Esophagus squamous epithelium (tissue), 4 donors: ENCODE measurements at regions not wholly inside any gene's neighbourhood (a gene's known extent, or its start where the extent isn't known, plus 50 kb on each side); places are given as distances from the start of the nearest gene placed in this dataset.

Experiments
- POLR2A ChIP-seq, 4 donors: fragments of 450-650 bp; IDR thresholded peaks; one replicate each; pipeline ENCODE4 v1.6.1; 2017; ENCODE audit warnings: antibody characterized with exemption in 4 of 4, mild to moderate bottlenecking in 4 of 4, moderate library complexity in 3 of 4
- TF ChIP-seq, protein P1 (sequence below), 6 experiments: fragments of 450-650 bp in 4 of 6; fragments of 200-600 bp in 2 of 6; sonication (generic) in 2 of 6; IDR thresholded peaks; one replicate each; pipeline ENCODE4 v1.5.1; 2016 to 2019; ENCODE audit warnings: antibody characterized with exemption in 6 of 6, mild to moderate bottlenecking in 4 of 6, moderate library complexity in 4 of 6

GRCh38 chr15:38029736-38030135, 95.3 kb downstream of the TMCO5A start:
- no peak for TF ChIP-seq POLR2A (IDR thresholded peaks at IDR 0.05)
- TF ChIP-seq, protein P1, sequence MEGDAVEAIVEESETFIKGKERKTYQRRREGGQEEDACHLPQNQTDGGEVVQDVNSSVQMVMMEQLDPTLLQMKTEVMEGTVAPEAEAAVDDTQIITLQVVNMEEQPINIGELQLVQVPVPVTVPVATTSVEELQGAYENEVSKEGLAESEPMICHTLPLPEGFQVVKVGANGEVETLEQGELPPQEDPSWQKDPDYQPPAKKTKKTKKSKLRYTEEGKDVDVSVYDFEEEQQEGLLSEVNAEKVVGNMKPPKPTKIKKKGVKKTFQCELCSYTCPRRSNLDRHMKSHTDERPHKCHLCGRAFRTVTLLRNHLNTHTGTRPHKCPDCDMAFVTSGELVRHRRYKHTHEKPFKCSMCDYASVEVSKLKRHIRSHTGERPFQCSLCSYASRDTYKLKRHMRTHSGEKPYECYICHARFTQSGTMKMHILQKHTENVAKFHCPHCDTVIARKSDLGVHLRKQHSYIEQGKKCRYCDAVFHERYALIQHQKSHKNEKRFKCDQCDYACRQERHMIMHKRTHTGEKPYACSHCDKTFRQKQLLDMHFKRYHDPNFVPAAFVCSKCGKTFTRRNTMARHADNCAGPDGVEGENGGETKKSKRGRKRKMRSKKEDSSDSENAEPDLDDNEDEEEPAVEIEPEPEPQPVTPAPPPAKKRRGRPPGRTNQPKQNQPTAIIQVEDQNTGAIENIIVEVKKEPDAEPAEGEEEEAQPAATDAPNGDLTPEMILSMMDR (IDR thresholded peaks at IDR 0.05), result no peak
